ENCODE measurements at regions not wholly inside any gene's neighbourhood (a gene's known extent, or its start where the extent isn't known, plus 50 kb on each side); places are given as distances from the start of the nearest gene placed in this dataset.

GRCh38 chr22:47657224-47657623 lies 894.8 kb downstream of the TBC1D22A start:
- Mint-ChIP-seq H3K27me3 (ENCODE audit: low read depth) (no peaks in the 10 kb centered on the region), H3K36me3 (ENCODE audit: insufficient read depth in 2 of 2) (no peaks in the 10 kb centered on the region), H3K9me3 (peaks cover 0 to 4% of the 10 kb centered on the region in 2 donors), H3K4me3 (no peak overlapping the region), H3K4me1 (ENCODE audit: low read depth) (no peaks in the 10 kb centered on the region), H3K27ac (no peak overlapping the region)
- ATAC-seq (replicated peaks in 1 of 2) (no peak), DNase-seq (no peak)

- DNase-seq (no peak), ATAC-seq (replicated peaks in 1 of 2) (no peak)
- Mint-ChIP-seq H3K4me3 (no peak overlapping the region), H3K4me1 (ENCODE audit: low read depth) (no peaks in the 10 kb centered on the region), H3K9me3 (peaks cover 0 to 4% of the 10 kb centered on the region in 2 donors), H3K27ac (no peak overlapping the region), H3K36me3 (ENCODE audit: insufficient read depth in 2 of 2) (no peaks in the 10 kb centered on the region), H3K27me3 (ENCODE audit: low read depth) (no peaks in the 10 kb centered on the region)
These were observed 894.4 kb downstream of the TBC1D22A start for GRCh38 chr22:47656806-47657205.

- no peaks in the 10 kb centered on the region for H3K36me3 Mint-ChIP-seq (ENCODE audit: insufficient read depth in 2 of 2)
- H3K27me3 Mint-ChIP-seq (ENCODE audit: low read depth): no peaks in the 10 kb centered on the region
- no peak overlapping the region for H3K27ac Mint-ChIP-seq
- H3K4me1 Mint-ChIP-seq (ENCODE audit: low read depth): no peaks in the 10 kb centered on the region
- ATAC-seq (replicated peaks in 1 of 2) (no peak), DNase-seq (no peak)
- no peak overlapping the region for H3K4me3 Mint-ChIP-seq
- peaks cover 0 to 6% of the 10 kb centered on the region in 2 donors for H3K9me3 Mint-ChIP-seq
These were observed 893.5 kb downstream of the TBC1D22A start for GRCh38 chr22:47655930-47656329.

DNA sequence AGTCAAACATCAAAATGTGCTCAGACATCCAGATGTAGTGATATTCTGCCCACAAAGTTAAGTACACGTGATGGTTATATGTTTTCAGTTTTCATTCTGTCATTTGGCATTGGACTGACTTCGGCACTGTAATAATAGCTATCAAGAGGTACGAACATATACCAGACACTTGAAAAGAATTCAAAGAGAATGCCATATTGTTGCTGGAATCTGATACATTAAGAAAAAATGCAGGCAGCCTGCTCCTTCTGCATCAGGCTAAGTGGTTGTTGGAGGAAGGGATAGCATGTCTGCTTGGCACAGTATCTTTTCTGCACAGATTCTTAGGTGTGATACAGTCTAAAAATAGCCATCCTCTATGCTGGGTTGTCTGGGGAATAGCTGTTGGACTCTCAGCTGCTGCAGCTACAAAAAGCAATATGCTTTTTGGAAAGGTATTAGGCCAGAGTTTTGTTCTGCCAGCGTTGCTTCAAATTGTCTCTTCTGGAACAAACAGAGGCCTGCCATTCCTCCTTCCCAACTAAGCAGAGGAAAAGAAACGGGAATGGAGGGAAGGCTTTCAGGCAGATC lies 892.6 kb downstream of the TBC1D22A start:
- ATAC-seq (replicated peaks in 1 of 2) (no peak), DNase-seq (no peak)
- no peak overlapping the region for H3K4me3 Mint-ChIP-seq
- no peaks in the 10 kb centered on the region for H3K4me1 Mint-ChIP-seq (ENCODE audit: low read depth)
- no peak overlapping the region for H3K27ac Mint-ChIP-seq
- no peaks in the 10 kb centered on the region for H3K36me3 Mint-ChIP-seq (ENCODE audit: insufficient read depth in 2 of 2)
- H3K27me3 Mint-ChIP-seq (ENCODE audit: low read depth): no peaks in the 10 kb centered on the region
- peaks cover 0 to 6% of the 10 kb centered on the region in 2 donors for H3K9me3 Mint-ChIP-seq

DNA sequence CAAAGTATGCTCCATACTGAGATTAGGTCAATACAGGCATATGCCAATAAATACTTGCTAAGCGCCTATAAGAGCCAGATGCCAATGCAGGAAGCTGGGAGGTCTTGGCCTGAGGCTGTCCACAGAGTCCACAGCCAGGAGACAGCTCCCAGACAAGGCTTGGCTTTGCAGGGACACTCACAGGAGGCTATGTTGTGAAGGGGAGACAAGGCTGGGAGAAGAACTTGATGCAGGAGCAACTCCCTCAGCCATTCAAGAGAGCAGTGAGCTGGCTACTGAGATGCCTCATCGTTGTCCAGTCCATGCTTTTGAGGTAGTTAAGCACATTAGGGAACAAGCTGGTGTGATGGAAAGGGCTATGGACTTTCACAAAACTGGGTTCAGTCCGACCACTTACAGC lies 891.5 kb downstream of the TBC1D22A start:
- ATAC-seq (replicated peaks in 1 of 2): no peak
- DNase-seq: no peak
- Mint-ChIP-seq H3K27ac (no peak overlapping the region), H3K4me3 (no peak overlapping the region), H3K4me1 (ENCODE audit: low read depth) (no peaks in the 10 kb centered on the region), H3K9me3 (peaks cover 0 to 6% of the 10 kb centered on the region in 2 donors), H3K36me3 (ENCODE audit: insufficient read depth in 2 of 2) (no peaks in the 10 kb centered on the region), H3K27me3 (ENCODE audit: low read depth) (no peaks in the 10 kb centered on the region)

GRCh38 chr22:47651216-47651987 lies 889.0 kb downstream of the TBC1D22A start:
- Mint-ChIP-seq H3K4me1 (ENCODE audit: low read depth) (no peaks in the 10 kb centered on the region), H3K27ac (no peak overlapping the region), H3K36me3 (ENCODE audit: insufficient read depth in 2 of 2) (no peaks in the 10 kb centered on the region), H3K4me3 (no peak overlapping the region), H3K27me3 (ENCODE audit: low read depth) (no peaks in the 10 kb centered on the region), H3K9me3 (peaks cover 0 to 6% of the 10 kb centered on the region in 2 donors)
- no peak for DNase-seq
- ATAC-seq (replicated peaks in 1 of 2): no peak

DNA sequence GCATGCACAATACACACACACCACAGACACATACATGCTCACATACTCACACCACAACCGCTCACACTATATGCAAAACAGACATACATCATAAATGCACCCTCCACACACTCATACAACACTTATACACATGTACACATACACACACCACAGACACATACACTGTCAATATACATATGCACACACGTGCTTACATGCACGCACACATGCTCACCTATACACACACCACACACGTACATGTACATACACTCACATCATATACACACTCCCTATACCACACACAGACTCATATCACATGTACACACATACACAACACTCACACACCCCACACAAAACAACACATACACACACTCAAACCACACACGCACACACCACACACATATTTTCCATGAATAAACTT lies 885.3 kb downstream of the TBC1D22A start:
- Mint-ChIP-seq H3K4me3 (no peak overlapping the region), H3K4me1 (ENCODE audit: low read depth) (no peaks in the 10 kb centered on the region), H3K9me3 (peaks cover 3% of the 10 kb centered on the region in 2 donors), H3K27ac (no peak overlapping the region), H3K27me3 (ENCODE audit: low read depth) (peaks cover 6% of the 10 kb centered on the region), H3K36me3 (ENCODE audit: insufficient read depth in 2 of 2) (no peaks in the 10 kb centered on the region)
- ATAC-seq (replicated peaks in 1 of 2) (no peak), DNase-seq (no peak)

DNA sequence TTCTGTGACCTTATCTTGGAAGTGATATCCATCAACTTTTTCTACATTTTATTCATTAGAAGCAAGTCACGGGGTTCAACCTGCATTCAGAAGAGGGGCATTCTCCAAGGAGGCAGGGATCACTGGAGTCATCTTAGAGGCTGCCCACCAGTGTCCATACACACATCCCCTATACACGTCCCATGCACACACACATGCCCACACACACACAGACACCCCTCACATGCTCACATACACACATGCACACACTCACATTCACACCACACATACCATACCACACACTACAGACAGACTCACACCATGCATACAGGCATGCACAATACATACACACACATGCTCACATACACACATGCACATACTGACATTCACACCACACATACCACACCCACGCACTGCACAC lies 884.7 kb downstream of the TBC1D22A start:
- H3K9me3 Mint-ChIP-seq: peaks cover 3 to 4% of the 10 kb centered on the region in 2 donors
- H3K27ac Mint-ChIP-seq: no peak overlapping the region
- peaks cover 6% of the 10 kb centered on the region for H3K27me3 Mint-ChIP-seq (ENCODE audit: low read depth)
- DNase-seq (no peak), ATAC-seq (replicated peaks in 1 of 2) (no peak)
- H3K4me3 Mint-ChIP-seq: no peak overlapping the region
- H3K4me1 Mint-ChIP-seq (ENCODE audit: low read depth): no peaks in the 10 kb centered on the region
- no peaks in the 10 kb centered on the region for H3K36me3 Mint-ChIP-seq (ENCODE audit: insufficient read depth in 2 of 2)

- H3K36me3 Mint-ChIP-seq (ENCODE audit: insufficient read depth in 2 of 2): no peaks in the 10 kb centered on the region
- H3K4me1 Mint-ChIP-seq (ENCODE audit: low read depth): no peaks in the 10 kb centered on the region
- H3K27ac Mint-ChIP-seq: no peak overlapping the region
- ATAC-seq (replicated peaks in 1 of 2): no peak
- DNase-seq: no peak
- peaks cover 2 to 3% of the 10 kb centered on the region in 2 donors for H3K9me3 Mint-ChIP-seq
- H3K27me3 Mint-ChIP-seq (ENCODE audit: low read depth): peaks cover 6% of the 10 kb centered on the region
- H3K4me3 Mint-ChIP-seq: no peak overlapping the region
These were observed 883.5 kb downstream of the TBC1D22A start for GRCh38 chr22:47645923-47646322.

DNA sequence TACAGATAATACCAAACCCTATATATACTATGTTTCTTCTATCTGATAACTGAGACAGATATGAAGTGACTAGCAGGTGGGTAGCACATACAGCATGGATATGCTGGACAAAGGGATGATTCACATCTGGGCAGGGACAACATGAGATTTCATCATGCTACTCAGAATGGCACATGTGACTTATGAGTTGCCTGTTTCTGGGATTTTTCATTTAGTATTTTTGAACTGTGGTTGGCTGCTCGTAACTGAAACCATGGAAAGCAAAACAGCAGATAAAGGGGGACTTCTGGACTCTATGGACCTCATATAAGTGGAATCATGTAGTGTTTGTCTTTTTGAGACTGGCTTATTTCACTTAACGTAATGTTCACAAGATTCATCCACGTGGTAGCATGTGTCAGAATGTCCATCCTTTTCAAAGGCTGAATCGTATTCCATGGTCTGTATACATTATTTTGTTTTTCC lies 883.0 kb downstream of the TBC1D22A start:
- H3K27ac Mint-ChIP-seq: no peak overlapping the region
- no peaks in the 10 kb centered on the region for H3K4me1 Mint-ChIP-seq (ENCODE audit: low read depth)
- peaks cover 6% of the 10 kb centered on the region for H3K27me3 Mint-ChIP-seq (ENCODE audit: low read depth)
- H3K9me3 Mint-ChIP-seq: peaks cover 2 to 3% of the 10 kb centered on the region in 2 donors
- no peak overlapping the region for H3K4me3 Mint-ChIP-seq
- ATAC-seq (replicated peaks in 1 of 2): no peak
- no peaks in the 10 kb centered on the region for H3K36me3 Mint-ChIP-seq (ENCODE audit: insufficient read depth in 2 of 2)
- no peak for DNase-seq

GRCh38 chr22:47634347-47634746 lies 871.9 kb downstream of the TBC1D22A start:
- Mint-ChIP-seq H3K36me3 (ENCODE audit: insufficient read depth in 2 of 2) (peaks cover 2 to 4% of the 10 kb centered on the region in 2 donors), H3K4me1 (ENCODE audit: low read depth) (no peaks in the 10 kb centered on the region), H3K4me3 (no peak overlapping the region), H3K27me3 (ENCODE audit: low read depth) (peaks cover 7% of the 10 kb centered on the region), H3K9me3 (peaks cover 11 to 12% of the 10 kb centered on the region in 2 donors), H3K27ac (no peak overlapping the region)
- no peak for DNase-seq
- no peak for ATAC-seq (replicated peaks in 1 of 2)

GRCh38 chr22:47633111-47633510 lies 870.7 kb downstream of the TBC1D22A start:
- H3K9me3 Mint-ChIP-seq: peaks cover 8 to 9% of the 10 kb centered on the region in 2 donors
- H3K27me3 Mint-ChIP-seq (ENCODE audit: low read depth): no peaks in the 10 kb centered on the region
- H3K36me3 Mint-ChIP-seq (ENCODE audit: insufficient read depth in 2 of 2): peaks cover 2 to 4% of the 10 kb centered on the region in 2 donors
- no peak for ATAC-seq (replicated peaks in 1 of 2)
- DNase-seq: no peak
- no peak overlapping the region for H3K4me3 Mint-ChIP-seq
- H3K4me1 Mint-ChIP-seq (ENCODE audit: low read depth): no peaks in the 10 kb centered on the region
- no peak overlapping the region for H3K27ac Mint-ChIP-seq

- ATAC-seq (replicated peaks in 1 of 2) (no peak), DNase-seq (no peak)
- Mint-ChIP-seq H3K27ac (no peak overlapping the region), H3K4me3 (no peak overlapping the region), H3K9me3 (peaks cover 6 to 8% of the 10 kb centered on the region in 2 donors), H3K4me1 (ENCODE audit: low read depth) (no peaks in the 10 kb centered on the region), H3K27me3 (ENCODE audit: low read depth) (no peaks in the 10 kb centered on the region), H3K36me3 (ENCODE audit: insufficient read depth in 2 of 2) (peaks cover under 1 to 2% of the 10 kb centered on the region in 2 donors)
These were observed 870.3 kb downstream of the TBC1D22A start for GRCh38 chr22:47632701-47633100.
